Stomach (tissue), 4 donors: ENCODE measurements at regions not wholly inside any gene's neighbourhood (a gene's known extent, or its start where the extent isn't known, plus 50 kb on each side); places are given as distances from the start of the nearest gene placed in this dataset.

Experiments used
- CTCF ChIP-seq, 7 experiments: fragments of 450-650 bp in 4 of 7; fragments of 200-600 bp in 3 of 7; sonication (generic) in 3 of 7; IDR thresholded peaks; one replicate each; pipeline ENCODE4 v1.5.1; 2016 to 2019; ENCODE audit warnings: antibody characterized with exemption in 7 of 7, control low read depth in 2 of 7, mild to moderate bottlenecking in 1 of 7
- EP300 ChIP-seq: sonication (generic); formaldehyde crosslinking; IDR thresholded peaks from one replicate; pipeline ENCODE4 v1.6.1; 2017; ENCODE audit warnings: antibody characterized with exemption
- POLR2A ChIP-seq, 4 donors: fragments of 450-650 bp; IDR thresholded peaks; one replicate each; pipeline ENCODE4 v1.6.1; 2016; ENCODE audit warnings: antibody characterized with exemption in 4 of 4, control low read depth in 2 of 4, mild to moderate bottlenecking in 1 of 4, moderate library complexity in 1 of 4
- POLR2AphosphoS5 ChIP-seq, 3 donors: sonication (generic); formaldehyde crosslinking; IDR thresholded peaks; one replicate each; pipeline ENCODE4 v1.6.1; 2016; ENCODE audit warnings: antibody characterized with exemption in 3 of 3

- no peak for TF ChIP-seq POLR2AphosphoS5 (IDR thresholded peaks at IDR 0.05)
- no peak for TF ChIP-seq CTCF (IDR thresholded peaks at IDR 0.05)
- no peak for TF ChIP-seq POLR2A (IDR thresholded peaks at IDR 0.05)
- no peak for TF ChIP-seq EP300
Observed at GRCh38 chr13:105290596-105290995, 1244.9 kb downstream of the EFNB2 start.
